ENCODE measurements at regions not wholly inside any gene's neighbourhood (a gene's known extent, or its start where the extent isn't known, plus 50 kb on each side); places are given as distances from the start of the nearest gene placed in this dataset.

DNA sequence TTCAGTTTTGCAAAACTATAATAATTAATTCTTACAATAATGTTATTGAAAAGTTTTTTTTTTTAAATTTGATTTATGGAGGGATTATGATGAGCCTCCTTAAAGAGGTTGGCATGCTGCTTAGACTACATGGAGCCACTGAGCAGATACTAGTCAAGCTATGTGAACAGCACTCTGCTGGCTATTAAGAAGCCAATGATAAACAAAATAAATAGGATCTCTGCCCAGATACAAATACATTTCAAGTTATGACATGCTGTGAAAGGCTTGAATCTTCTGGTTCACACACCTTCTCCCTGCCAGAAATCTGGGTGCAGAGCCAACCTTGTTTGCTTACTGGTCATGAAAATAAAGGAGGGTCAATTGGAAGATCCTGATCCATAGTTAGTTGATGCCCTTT lies 107.4 kb upstream of the NAV3 start:
- no peak for DNase-seq (ENCODE audit: low spot score)

DNA sequence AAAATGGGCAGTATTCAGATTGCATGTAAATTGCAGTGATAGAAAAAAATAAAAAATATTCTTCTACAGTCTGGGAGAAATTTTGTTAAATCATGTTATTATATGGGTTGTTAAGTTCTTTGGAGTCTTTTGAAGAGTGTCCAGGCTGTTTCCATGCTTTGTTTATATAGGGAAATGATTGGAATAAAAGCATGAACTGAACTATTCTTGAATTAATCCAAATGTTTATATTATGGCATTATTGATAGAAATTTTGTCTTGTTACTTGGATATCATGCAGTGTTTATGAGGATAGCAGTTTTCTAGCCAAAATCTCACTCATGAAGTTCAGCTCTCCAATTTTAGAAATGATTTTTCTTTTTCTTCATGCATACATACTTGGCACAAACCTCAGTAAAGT lies 108.2 kb upstream of the NAV3 start:
- no peak for DNase-seq (ENCODE audit: low spot score)

GRCh38 chr12:77720258-77720657 lies 110.4 kb upstream of the NAV3 start:
- no peak for DNase-seq (ENCODE audit: low spot score)

- no peak for DNase-seq (ENCODE audit: low spot score)
Observed at GRCh38 chr12:77710209-77710608, 120.5 kb upstream of the NAV3 start.

- DNase-seq (ENCODE audit: low spot score), result no peak
Observed at GRCh38 chr12:77697126-77697525, 133.6 kb upstream of the NAV3 start.

- DNase-seq (ENCODE audit: low spot score), result peak; percentile 4
Observed at GRCh38 chr12:77696183-77696582, 134.5 kb upstream of the NAV3 start.

DNA sequence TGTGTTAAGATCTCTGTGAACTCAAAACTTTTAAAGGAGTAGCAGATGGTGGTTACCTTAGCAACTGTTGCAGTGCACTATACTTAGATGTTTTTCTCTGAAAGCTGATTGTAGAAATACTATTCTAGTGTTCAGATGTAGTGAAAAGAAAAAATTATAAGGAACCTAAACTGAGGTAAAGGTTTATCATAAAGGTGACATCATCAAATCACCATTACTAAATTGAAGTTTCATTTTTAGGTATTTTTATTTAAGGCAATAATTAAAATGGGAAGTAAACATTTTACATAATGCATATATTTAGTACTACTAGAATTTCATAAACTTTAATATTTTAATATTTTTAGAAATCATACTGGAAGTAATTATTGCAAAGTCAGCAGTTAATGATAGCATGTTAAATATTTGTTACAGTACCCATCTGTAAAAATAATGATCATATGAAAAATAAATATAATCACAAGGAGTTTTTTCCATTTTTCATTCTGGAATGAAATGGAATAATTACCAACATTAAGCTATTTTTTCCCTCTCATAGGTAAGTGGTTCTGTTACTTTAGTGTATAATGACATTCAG lies 141.1 kb upstream of the NAV3 start:
- no peak for DNase-seq (ENCODE audit: low spot score)

DNA sequence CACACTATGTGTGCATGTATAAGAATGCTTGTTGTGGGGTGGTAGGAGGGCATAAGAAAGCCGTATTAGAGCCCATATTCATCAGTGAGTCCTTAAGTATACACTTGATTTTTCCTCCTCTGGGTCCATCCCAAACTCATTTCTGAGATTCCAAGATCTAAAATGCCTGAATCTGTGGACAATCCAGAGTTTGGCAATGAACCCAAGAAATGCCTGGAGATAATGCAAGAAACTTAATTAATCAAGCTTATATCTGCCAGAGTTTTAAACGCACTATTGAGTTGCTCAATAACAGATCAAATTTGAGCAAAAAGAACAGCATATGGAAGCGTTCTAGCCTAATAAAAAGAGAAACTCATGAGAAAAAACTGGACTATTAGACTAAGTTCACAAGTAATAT lies 143.4 kb upstream of the NAV3 start:
- no peak for DNase-seq (ENCODE audit: low spot score)

DNA sequence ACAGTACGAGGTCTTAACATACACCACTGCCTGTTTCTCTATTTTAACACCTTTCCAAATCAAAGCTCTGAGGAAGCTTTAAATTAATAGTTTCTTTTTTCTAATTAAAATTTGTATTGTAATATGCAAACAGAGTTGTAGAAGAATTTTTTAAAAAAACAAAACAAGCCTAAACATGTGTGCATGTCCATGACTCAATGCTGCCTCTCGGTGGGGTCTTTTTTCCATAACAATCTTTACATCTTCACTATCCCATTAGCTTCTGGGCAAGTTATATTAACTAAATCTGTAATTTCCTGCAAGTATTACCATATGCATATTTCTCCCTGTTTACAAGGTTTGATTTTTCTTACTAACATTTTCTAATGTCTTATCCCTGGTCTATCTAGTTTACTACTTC lies 143.9 kb upstream of the NAV3 start:
- DNase-seq (ENCODE audit: low spot score), result no peak

DNA sequence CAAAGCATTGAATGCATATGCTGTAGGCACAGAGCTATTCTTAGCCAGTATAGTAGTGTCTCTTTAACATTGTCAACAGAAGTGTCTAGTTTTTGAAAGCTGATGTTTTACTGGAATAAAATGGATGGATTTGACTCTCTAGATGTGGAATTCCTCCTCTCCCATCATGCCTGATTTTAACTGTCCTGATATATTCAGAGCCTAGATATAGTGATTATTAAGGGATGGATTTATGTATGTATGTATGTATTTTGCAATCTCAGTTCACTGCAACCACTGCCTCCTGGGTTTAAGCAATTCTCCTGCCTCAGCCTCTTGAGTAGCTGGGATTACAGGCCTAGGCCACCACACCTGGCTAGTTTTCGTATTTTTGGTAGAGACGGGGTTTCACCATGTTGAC lies 144.8 kb upstream of the NAV3 start:
- no peak for DNase-seq (ENCODE audit: low spot score)

DNA sequence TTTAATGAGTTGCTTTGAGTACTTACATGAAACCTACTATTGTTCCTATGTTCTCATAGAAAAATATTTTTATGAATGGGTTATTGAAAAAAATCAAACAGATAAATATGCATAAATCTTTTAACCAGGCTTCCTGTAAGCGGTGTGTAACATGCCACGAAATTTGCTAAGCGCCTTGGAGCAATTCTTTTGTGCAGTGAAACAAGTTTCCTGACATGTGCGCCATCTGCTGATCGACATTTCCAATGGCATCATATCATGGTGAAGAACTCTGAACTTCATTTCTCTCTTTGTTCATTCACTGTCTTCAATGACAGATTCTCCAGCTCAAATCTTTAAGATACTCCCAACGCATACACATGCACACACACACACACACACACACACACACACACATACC lies 145.6 kb upstream of the NAV3 start:
- peak; percentile 65 for DNase-seq (ENCODE audit: low spot score)

DNA sequence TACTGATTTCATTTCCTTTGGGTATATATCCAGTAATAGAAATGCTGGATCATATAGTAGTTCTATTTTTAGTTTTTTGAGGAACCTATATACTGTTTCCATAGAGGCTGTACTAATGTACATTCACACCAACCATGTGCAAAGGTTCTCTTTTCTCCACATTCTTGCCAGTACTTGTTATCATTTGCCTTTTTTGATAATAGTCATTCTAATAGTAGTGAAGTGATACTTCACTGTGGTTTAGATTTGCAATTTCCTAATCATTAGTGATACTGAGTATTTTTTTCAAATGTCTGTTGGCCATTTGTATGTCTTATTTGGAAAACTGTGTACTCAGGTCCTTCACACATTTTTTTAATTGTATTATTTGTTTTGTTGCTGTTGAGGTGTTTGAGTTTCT lies 148.2 kb upstream of the NAV3 start:
- no peak for DNase-seq (ENCODE audit: low spot score)

- no peak for DNase-seq (ENCODE audit: low spot score)
Observed at GRCh38 chr12:77681726-77682125, 149.0 kb upstream of the NAV3 start.

DNA sequence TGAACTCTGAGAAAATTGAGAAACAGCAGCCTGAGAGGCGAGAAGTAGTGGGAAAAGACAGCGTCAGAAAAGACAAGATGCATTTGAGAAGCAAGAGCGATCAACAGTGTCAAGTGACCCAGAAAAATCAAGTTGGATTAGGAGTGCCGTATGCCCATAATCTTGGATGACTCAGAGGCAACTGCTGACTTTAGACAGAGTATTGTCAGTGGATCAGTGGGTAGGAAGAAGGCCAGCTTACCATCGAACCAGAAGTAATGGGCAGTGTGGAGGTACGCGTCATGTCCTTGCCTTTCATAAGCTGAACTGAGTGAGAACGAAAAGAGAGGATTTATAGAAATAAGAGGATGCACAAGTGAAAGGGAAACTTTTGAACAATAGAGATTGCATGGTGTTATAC lies 151.0 kb upstream of the NAV3 start:
- no peak for DNase-seq (ENCODE audit: low spot score)

DNA sequence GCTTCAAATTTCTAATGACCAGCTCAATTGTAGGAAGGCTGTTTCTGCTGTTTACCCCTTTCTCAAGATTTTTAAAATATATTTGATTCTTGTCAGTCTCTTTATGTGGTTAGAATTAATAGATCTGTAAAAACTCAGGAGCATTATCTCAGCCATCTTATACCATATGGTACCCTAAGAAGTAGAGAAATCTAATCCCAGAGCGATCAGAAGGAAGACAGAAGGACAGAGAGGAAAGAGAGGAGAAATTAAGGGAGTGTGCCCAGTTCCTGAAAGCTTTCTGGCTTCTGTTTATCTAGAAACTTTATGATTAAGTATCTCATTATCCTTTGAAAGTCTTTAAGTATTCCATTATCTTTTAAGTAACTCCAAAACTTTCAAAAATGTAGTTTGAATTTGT lies 152.1 kb upstream of the NAV3 start:
- DNase-seq (ENCODE audit: low spot score), result no peak

DNA sequence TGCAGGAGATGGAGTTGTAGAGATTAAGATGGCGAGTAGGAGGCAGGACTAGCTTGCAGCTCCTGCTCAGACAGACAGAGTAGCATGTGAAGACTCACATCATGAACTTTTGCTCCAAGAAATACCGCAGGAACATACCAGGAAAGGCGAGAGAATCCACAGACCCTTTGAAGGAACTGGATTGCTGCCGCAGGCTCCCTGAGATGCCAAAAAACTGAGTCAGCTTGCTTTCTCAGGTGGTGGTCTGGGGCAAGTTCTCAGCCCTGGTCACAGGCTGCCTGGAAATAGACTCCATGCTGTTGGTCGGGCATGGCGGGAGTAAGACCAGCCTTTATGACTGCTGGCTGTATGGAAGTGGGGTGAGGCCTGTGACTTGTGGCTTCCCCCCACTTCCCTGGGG lies 163.6 kb upstream of the NAV3 start:
- DNase-seq (ENCODE audit: low spot score), result no peak

- DNase-seq (ENCODE audit: low spot score), result no peak
Observed at GRCh38 chr12:77648716-77649115, 182.0 kb upstream of the NAV3 start.

- no peak for DNase-seq (ENCODE audit: low spot score)
Observed at GRCh38 chr12:77645966-77646598, 184.6 kb upstream of the NAV3 start.

- no peak for DNase-seq (ENCODE audit: low spot score)
Observed at GRCh38 chr12:77644915-77645605, 185.6 kb upstream of the NAV3 start.

DNA sequence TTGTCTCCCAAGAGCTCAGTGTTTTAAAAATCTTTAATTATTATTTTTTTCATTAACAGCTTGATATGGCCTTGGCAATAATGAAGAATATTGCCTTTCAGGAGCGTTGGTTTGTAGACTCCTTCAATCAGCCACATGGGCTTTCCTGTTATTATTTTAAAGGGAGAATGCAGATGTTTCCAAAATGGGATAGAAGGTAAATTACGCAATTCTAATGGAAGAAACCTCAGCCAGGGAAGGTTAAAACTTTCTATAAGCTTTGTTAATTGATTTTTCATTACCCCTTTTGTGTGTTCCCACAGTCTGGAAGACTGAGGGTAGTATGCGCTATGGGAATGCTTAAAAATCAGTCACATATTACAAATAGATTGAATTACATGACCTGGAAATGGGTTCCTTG lies 188.4 kb upstream of the NAV3 start:
- no peak for DNase-seq (ENCODE audit: low spot score)

- no peak for DNase-seq (ENCODE audit: low spot score)
Observed at GRCh38 chr12:77640356-77640755, 190.3 kb upstream of the NAV3 start.

DNA sequence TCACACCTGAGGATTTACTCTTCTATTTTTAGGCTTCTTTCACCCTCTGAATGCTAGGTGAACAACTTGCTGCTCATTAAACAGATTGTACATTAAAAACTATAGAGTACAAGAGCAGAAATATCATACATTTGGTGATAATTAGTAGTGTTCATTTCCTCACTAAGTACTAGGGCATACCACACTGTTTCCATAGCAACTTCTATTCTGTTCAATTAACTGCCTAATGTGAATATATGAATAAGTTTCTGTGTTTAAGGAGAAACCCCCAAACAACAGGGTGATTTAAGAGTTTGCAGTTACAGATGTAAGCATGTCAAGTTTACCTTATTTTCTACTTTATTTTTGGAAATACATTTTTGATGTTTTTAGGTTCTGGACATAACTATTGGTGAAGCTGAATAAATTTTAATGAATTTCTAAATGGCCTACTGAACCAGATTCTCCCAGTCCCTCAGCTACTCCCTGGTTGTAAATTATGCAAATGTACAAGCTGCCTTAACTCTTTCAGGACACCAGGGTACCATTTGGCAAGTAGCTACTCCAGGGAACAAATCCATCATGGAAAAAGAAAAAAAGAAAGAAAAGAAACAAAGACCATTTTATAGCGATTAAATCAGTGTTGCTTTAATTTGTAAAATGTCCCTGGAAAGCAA lies 199.8 kb upstream of the NAV3 start:
- no peak for DNase-seq (ENCODE audit: low spot score)

DNA sequence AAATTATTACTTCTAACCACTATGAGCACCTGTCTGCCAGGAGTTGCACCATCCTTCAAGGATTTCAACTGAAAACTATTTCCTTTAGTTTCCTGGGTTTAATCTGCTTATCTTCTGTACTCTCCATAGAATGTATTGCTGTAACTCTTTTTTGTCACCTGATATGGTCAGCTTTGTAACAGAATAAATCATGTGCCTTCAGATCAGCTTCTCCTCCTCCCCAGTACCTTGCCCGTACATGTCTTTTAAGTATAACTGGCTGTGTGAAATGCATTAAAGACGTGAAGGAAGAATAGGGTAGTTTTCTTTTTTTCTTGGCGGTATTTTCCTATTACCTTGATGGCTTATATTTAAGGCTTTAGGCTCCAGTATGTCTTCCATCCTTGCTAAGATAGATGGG lies 200.3 kb upstream of the NAV3 start:
- DNase-seq (ENCODE audit: low spot score), result no peak

All from putamen (tissue), 1 donor.